ENCODE measurements at regions not wholly inside any gene's neighbourhood (a gene's known extent, or its start where the extent isn't known, plus 50 kb on each side); places are given as distances from the start of the nearest gene placed in this dataset.

GRCh38 chr12:25810683-25811082 is 147.8 kb upstream of the RASSF8 start:
- no peak for TF ChIP-seq E2F5 (CRISPR knock-in tag; IDR thresholded peaks at IDR 0.05)
- no peak for TF ChIP-seq CTCF (IDR thresholded peaks at IDR 0.05)
- TF ChIP-seq ZNF121 (CRISPR knock-in tag; IDR thresholded peaks at IDR 0.05): no peak
- no peak for TF ChIP-seq STAT6 (CRISPR knock-in tag; conservative IDR thresholded peaks at IDR 0.05; ENCODE audit: low read depth)
- no peak for TF ChIP-seq IRF2 (CRISPR knock-in tag; IDR thresholded peaks at IDR 0.05; ENCODE audit: borderline replicate concordance, low read depth)
- TF ChIP-seq ATF2 (CRISPR knock-in tag; IDR thresholded peaks at IDR 0.05; ENCODE audit: borderline replicate concordance, low read depth): no peak
- no peak for TF ChIP-seq MAX (CRISPR knock-in tag; IDR thresholded peaks at IDR 0.05)
- no peak for TF ChIP-seq ATF3 (CRISPR knock-in tag; conservative IDR thresholded peaks at IDR 0.05)
- no peak for TF ChIP-seq ARID4B (CRISPR knock-in tag; IDR thresholded peaks at IDR 0.05; ENCODE audit: borderline replicate concordance)
